Peyer's patch (tissue), 4 donors: ENCODE measurements at regions not wholly inside any gene's neighbourhood (a gene's known extent, or its start where the extent isn't known, plus 50 kb on each side); places are given as distances from the start of the nearest gene placed in this dataset.
"Not testable (repeated sequence)": the region's sequence is repeated elsewhere in the genome, so short reads cannot be mapped to it uniquely, and the experiment has no call there.

Experiments
- DNase-seq, 3 donors: peaks; one replicate each; pipeline ENCODE4 v3.0.0-alpha.2; 2017 to 2019
- H3K27ac ChIP-seq, 4 donors: fragments of 200-600 bp; sonication (generic); one replicate each; pipeline ENCODE4 v1.5.1; 2016 to 2019
- H3K27me3 ChIP-seq, 2 donors: fragments of 200-600 bp; sonication (generic); one replicate each; pipeline ENCODE4 v1.5.1; 2019
- H3K36me3 ChIP-seq, 3 donors: fragments of 200-600 bp; sonication (generic); one replicate each; pipeline ENCODE4 v1.5.1; 2016 to 2019
- H3K4me1 ChIP-seq, 4 donors: fragments of 200-600 bp; sonication (generic); one replicate each; pipeline ENCODE4 v1.5.1; 2016 to 2019
- H3K4me3 ChIP-seq, 4 donors: fragments of 200-600 bp; sonication (generic); 1 replicate in 3 of 4; 2 replicates in 1 of 4; pipeline ENCODE4 v1.5.1; 2016 to 2019; ENCODE audit warnings: mild to moderate bottlenecking in 1 of 4
- H3K9me3 ChIP-seq, 4 donors: fragments of 200-600 bp; sonication (generic); one replicate each; pipeline ENCODE4 v1.5.1; 2016 to 2019; ENCODE audit warnings: mild to moderate bottlenecking in 1 of 4
- POLR2A ChIP-seq, 2 donors: fragments of 450-650 bp; IDR thresholded peaks; one replicate each; pipeline ENCODE4 v1.5.1; 2017; ENCODE audit warnings: antibody characterized with exemption in 2 of 2, mild to moderate bottlenecking in 2 of 2, moderate library complexity in 2 of 2
- TF ChIP-seq, protein P1 (sequence below), 6 experiments: fragments of 450-650 bp in 4 of 6; fragments of 200-600 bp in 2 of 6; sonication (generic) in 1 of 6; IDR thresholded peaks; one replicate each; pipeline ENCODE4 v1.5.1; 2017 to 2019; ENCODE audit warnings: antibody characterized with exemption in 6 of 6, mild to moderate bottlenecking in 3 of 6, moderate library complexity in 1 of 6

DNA sequence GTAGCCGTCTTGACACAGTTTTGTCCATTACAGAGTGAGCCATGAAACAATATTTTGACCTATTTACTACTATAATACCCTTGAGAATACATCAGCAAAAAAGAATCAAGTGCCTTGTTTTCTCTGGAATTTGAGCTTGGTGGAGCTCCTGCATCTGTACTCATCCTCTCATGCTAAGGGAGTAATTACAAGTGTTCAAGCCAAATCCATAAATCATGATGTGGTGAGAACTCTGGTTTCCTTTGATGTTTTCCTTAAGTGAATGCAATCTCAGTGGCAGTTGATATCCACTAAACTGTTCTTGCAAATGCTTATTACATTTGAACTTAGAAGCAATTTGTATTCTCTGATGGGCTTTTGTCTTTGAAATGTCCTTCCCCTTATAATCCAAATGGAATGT lies 824.6 kb upstream of the TMPRSS15 start:
- H3K27ac ChIP-seq, result no peak overlapping the region
- TF ChIP-seq, protein P1, sequence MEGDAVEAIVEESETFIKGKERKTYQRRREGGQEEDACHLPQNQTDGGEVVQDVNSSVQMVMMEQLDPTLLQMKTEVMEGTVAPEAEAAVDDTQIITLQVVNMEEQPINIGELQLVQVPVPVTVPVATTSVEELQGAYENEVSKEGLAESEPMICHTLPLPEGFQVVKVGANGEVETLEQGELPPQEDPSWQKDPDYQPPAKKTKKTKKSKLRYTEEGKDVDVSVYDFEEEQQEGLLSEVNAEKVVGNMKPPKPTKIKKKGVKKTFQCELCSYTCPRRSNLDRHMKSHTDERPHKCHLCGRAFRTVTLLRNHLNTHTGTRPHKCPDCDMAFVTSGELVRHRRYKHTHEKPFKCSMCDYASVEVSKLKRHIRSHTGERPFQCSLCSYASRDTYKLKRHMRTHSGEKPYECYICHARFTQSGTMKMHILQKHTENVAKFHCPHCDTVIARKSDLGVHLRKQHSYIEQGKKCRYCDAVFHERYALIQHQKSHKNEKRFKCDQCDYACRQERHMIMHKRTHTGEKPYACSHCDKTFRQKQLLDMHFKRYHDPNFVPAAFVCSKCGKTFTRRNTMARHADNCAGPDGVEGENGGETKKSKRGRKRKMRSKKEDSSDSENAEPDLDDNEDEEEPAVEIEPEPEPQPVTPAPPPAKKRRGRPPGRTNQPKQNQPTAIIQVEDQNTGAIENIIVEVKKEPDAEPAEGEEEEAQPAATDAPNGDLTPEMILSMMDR (IDR thresholded peaks at IDR 0.05), result no peak
- no peak for TF ChIP-seq POLR2A (IDR thresholded peaks at IDR 0.05)
- no peak for DNase-seq

DNA sequence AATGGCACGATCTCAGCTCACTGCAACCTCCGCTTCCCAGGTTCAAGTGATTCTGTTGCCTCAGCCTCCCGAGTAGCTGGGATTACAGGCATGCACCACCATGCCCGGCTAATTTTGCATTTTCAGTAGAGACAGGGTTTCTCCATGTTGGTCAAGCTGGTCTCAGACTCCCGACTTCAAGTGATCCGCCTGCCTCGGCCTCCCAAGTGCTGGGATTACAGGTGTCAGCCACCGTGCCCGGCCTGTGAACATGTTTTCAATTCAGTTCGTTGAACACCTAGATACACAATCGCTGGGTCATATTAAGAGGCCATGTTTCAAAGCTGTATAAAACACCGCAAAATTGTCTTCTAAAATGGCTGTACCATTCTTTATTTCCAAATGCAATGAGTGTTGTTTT lies 830.3 kb upstream of the TMPRSS15 start:
- not testable (repeated sequence) for H3K4me3 ChIP-seq, H3K27ac ChIP-seq, H3K9me3 ChIP-seq, H3K36me3 ChIP-seq, H3K27me3 ChIP-seq, H3K4me1 ChIP-seq, DNase-seq

More for the DNA sequence above, 824.6 kb upstream of the TMPRSS15 start:
- Histone ChIP-seq H3K36me3 (no peaks in the 10 kb centered on the region), H3K4me1 (no peaks in the 10 kb centered on the region), H3K9me3 (no peaks in the 10 kb centered on the region), H3K27me3 (no peaks in the 10 kb centered on the region), H3K4me3 (no peak overlapping the region)

DNA sequence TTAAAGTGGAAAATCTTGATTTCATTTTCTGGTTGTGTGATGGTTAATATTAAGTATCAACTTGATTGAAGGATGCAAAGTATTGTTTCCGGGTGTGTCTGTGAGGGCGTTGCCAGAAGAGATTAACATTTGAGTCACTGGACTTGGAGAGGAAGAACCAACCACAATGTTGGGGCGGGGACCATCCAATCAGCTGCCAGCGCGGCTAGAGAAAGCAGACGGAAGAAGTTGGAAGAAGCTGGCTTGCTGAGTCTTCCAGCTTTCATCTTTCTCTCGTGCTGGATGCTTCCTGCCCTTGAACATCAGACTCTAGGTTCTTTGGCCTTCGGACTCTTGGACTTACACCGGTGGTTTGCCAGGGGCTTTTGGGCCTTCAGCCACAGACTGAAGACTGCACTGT lies 832.6 kb upstream of the TMPRSS15 start:
- H3K27ac ChIP-seq, result no peak overlapping the region
- H3K9me3 ChIP-seq, result no peaks in the 10 kb centered on the region
- H3K36me3 ChIP-seq, result no peaks in the 10 kb centered on the region
- H3K27me3 ChIP-seq, result no peaks in the 10 kb centered on the region
- no peak for TF ChIP-seq POLR2A (IDR thresholded peaks at IDR 0.05)
- TF ChIP-seq, protein P1 (IDR thresholded peaks at IDR 0.05), result no peak
- DNase-seq, result no peak
- no peaks in the 10 kb centered on the region for H3K4me1 ChIP-seq
- H3K4me3 ChIP-seq, result no peak overlapping the region

DNA sequence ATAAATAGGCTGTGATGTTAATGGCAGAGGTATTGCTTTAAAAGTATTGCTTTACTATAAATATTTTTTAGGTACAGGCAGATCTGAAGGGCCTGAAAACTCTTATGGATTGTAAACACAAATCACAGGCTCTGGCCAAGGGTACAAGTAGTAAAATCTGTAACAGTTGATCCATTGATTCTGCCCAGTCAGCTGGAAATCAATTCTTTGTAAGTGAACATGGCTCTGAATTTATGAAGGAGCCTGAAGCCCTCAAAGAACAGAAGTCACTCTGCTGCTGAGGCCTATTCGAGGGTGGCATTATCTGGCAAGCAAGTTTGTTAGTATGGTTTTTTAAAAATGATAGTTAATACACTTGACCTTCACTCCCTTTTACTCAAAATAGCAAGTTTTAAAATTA lies 834.0 kb upstream of the TMPRSS15 start:
- Histone ChIP-seq H3K36me3 (no peaks in the 10 kb centered on the region), H3K27ac (no peak overlapping the region), H3K9me3 (no peaks in the 10 kb centered on the region), H3K4me1 (no peaks in the 10 kb centered on the region), H3K4me3 (no peak overlapping the region), H3K27me3 (no peaks in the 10 kb centered on the region)
- TF ChIP-seq POLR2A (IDR thresholded peaks at IDR 0.05), result no peak
- TF ChIP-seq, protein P1 (IDR thresholded peaks at IDR 0.05), result no peak
- no peak for DNase-seq

DNA sequence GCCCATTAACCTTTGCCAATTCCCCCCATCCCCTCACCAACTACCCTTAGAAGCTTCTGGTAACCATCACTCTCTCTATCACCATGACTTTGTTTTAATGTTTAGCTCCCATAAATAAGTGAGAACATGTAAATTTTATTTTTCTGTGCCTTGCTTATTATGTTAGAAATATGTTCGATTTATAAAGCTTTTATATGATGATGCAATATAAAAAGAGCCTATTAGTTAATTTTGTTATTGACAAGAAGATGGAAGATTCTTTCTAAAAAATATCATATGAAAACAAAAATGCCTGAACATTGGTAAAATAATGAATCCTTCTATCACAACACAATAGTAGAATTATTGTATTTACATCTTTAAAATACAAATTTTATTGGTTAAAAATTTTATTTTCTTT lies 836.1 kb upstream of the TMPRSS15 start:
- H3K4me3 ChIP-seq, result no peak overlapping the region
- DNase-seq, result no peak
- no peak overlapping the region for H3K27ac ChIP-seq
- H3K9me3 ChIP-seq, result peaks cover 0 to 3% (median 0%) of the 10 kb centered on the region in 4 donors
- H3K27me3 ChIP-seq, result no peaks in the 10 kb centered on the region
- TF ChIP-seq POLR2A (IDR thresholded peaks at IDR 0.05), result no peak
- TF ChIP-seq, protein P1 (IDR thresholded peaks at IDR 0.05), result no peak
- no peaks in the 10 kb centered on the region for H3K36me3 ChIP-seq
- no peaks in the 10 kb centered on the region for H3K4me1 ChIP-seq

DNA sequence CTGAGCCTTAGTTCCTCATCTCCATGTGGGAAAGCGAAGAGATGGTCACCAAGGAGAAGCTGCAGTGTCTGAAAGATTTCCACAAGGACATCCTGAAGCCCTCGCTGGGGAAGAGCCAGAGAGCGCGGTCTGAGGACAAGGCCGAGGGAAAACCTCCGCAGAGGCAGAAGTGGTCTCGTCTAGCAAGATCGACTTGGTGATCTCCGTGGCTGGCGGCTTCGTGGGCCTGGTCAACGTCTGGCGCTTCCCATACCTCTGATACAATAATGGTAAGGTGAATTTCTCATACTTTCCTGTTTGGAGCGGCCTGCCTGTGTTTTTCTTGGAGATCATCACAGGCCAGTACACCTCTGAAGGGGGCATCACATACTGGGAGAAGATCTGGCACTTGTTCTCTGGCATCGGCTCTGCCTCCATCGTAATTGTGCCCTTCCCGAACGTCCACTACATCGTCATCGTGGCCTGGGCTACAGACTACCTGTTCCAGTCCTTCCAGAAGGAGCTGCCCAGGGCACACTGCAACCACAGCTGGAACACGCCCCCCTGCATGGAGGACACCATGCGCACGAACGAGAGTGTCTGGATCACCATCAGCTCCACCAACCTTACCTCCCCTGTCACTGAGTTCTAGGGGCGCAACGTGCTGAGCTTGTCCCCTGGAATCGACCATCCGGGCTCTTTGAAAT lies 841.1 kb upstream of the TMPRSS15 start:
- no peaks in the 10 kb centered on the region for H3K27me3 ChIP-seq
- no peak for DNase-seq
- TF ChIP-seq, protein P1 (IDR thresholded peaks at IDR 0.05), result no peak
- TF ChIP-seq POLR2A (IDR thresholded peaks at IDR 0.05), result no peak

More for the DNA sequence above, 841.1 kb upstream of the TMPRSS15 start:
- Histone ChIP-seq H3K36me3 (no peaks in the 10 kb centered on the region), H3K9me3 (peaks cover 0 to 3% (median 0%) of the 10 kb centered on the region in 4 donors), H3K4me1 (no peaks in the 10 kb centered on the region), H3K27ac (no peak overlapping the region), H3K4me3 (no peak overlapping the region)
